HepG2 (cell line): ENCODE measurements at regions not wholly inside any gene's neighbourhood (a gene's known extent, or its start where the extent isn't known, plus 50 kb on each side); places are given as distances from the start of the nearest gene placed in this dataset.

ENCODE experiments used
- BORCS8-MEF2B ChIP-seq: sonication (generic); formaldehyde crosslinking; IDR thresholded peaks from 2 replicates; pipeline ENCODE4 v1.8.0; 2022; ENCODE audit warnings: mild to moderate bottlenecking, missing genetic modification reagents
- CHD4 ChIP-seq: fragments of 200-600 bp; sonication (generic); IDR thresholded peaks from 2 replicates; pipeline ENCODE4 v1.7.0; 2017; ENCODE audit warnings: mild to moderate bottlenecking, low read length, borderline replicate concordance
- EED ChIP-seq: sonication (generic); formaldehyde crosslinking; IDR thresholded peaks from 2 replicates; pipeline ENCODE4 v1.5.0; 2020; ENCODE audit warnings: mild to moderate bottlenecking, missing genetic modification reagents
- FOXA1 ChIP-seq, 2 experiments: fragments of 450-650 bp in 1 of 2; sonication (generic) in 1 of 2; formaldehyde crosslinking in 1 of 2; IDR thresholded peaks; 2 replicates each; pipeline versions ENCODE4 v1.4.0 to v1.6.1; 2016 to 2020; ENCODE audit warnings: missing genetic modification reagents in 1 of 2
- GFI1 ChIP-seq: sonication (generic); formaldehyde crosslinking; IDR thresholded peaks from 2 replicates; pipeline ENCODE4 v1.5.0; 2020; ENCODE audit warnings: missing genetic modification reagents, mild to moderate bottlenecking, borderline replicate concordance
- HDAC1 ChIP-seq: sonication (generic); formaldehyde crosslinking; IDR thresholded peaks from 2 replicates; pipeline ENCODE4 v1.5.1; 2020; ENCODE audit warnings: mild to moderate bottlenecking, missing genetic modification reagents
- HMG20B ChIP-seq: conservative IDR thresholded peaks from 2 replicates; pipeline ENCODE4 v1.6.1; 2016; ENCODE audit warnings: missing genetic modification reagents, missing compliant biosample characterization
- SOX13 ChIP-seq, 3 experiments: fragments of 450-650 bp in 1 of 3; sonication (generic) in 1 of 3; formaldehyde crosslinking in 1 of 3; IDR thresholded peaks in 2 of 3; conservative IDR thresholded peaks in 1 of 3; 2 replicates each; pipeline versions ENCODE4 v1.5.0 to v1.6.1; 2016 to 2020; ENCODE audit warnings: antibody characterized with exemption in 1 of 3, mild to moderate bottlenecking in 1 of 3, missing compliant biosample characterization in 1 of 3, missing genetic modification reagents in 1 of 3, moderate library complexity in 1 of 3
- TBX2 ChIP-seq: sonication (generic); formaldehyde crosslinking; IDR thresholded peaks from 2 replicates; pipeline ENCODE4 v1.5.0; 2020; ENCODE audit warnings: missing genetic modification reagents, mild to moderate bottlenecking, borderline replicate concordance
- TF ChIP-seq, protein P1 (sequence below): IDR thresholded peaks from 2 replicates; pipeline ENCODE4 v1.6.1; 2018; ENCODE audit warnings: missing genetic modification reagents
- TF ChIP-seq, protein P2 (sequence below): sonication (generic); formaldehyde crosslinking; IDR thresholded peaks from 2 replicates; pipeline ENCODE4 v1.5.1; 2020; ENCODE audit warnings: mild to moderate bottlenecking, missing genetic modification reagents, borderline replicate concordance
- TF ChIP-seq, protein P3 (sequence below): IDR thresholded peaks from 2 replicates; pipeline ENCODE4 v1.6.1; 2016; ENCODE audit warnings: missing genetic modification reagents, missing compliant biosample characterization
- TF ChIP-seq, protein P4 (sequence below): sonication (generic); formaldehyde crosslinking; IDR thresholded peaks from 2 replicates; pipeline ENCODE4 v1.4.0; 2020; ENCODE audit warnings: missing genetic modification reagents
- TF ChIP-seq, protein P5 (sequence below): sonication (generic); formaldehyde crosslinking; IDR thresholded peaks from 2 replicates; pipeline ENCODE4 v1.4.0; 2020; ENCODE audit warnings: missing genetic modification reagents, borderline replicate concordance

DNA sequence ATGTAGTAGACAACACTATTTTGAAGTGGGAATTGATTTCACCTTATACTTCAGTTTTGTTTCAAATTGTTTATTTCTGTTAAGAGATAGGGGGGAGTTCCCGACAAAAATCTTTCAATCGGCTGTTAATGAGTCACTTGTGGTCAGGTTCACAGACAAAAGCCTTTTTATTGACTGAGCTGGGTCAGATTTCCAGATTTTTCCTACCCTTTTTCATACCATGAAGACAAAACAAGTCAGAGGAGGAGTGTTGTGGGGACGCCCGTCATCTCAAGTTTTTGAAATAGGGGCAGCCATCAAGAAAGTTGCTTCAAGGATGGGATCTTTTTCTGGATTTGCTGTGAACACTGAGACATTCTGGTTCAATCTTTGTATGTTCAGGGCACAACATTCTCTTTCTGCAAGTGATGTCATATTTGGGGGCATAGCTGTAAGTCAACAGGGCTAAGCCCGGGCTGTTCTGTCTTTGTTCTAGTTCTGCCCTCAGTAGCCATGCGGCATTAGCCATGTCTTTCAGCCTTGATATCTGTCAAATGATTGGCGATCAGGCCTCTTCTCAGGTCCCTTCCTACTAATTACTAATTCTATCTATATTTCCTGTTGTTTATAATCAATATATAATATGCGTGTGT lies 496.0 kb upstream of the MARCKS start (continued):
- TF ChIP-seq GFI1 (CRISPR knock-in tag) (0 out of 2 replicates have a peak, but pooled peaks have one; percentile 37), TBX2 (CRISPR knock-in tag) (peak; percentile 36; the same call in 1 of the 2 replicates), FOXA1 (IDR thresholded peaks at IDR 0.05) (no peak), FOXA1 (CRISPR knock-in tag; IDR thresholded peaks at IDR 0.05) (peak; percentile 48; the same call in 1 of the 2 replicates), HDAC1 (0 out of 2 replicates have a peak, but pooled peaks have one; percentile 22), HMG20B (CRISPR knock-in tag) (no peak), EED (CRISPR knock-in tag) (no peak), CHD4 (no peak), BORCS8-MEF2B (CRISPR knock-in tag) (no peak), SOX13 (IDR thresholded peaks at IDR 0.05) (no peak), SOX13 (CRISPR knock-in tag; conservative IDR thresholded peaks at IDR 0.05 in 1 of 2, IDR thresholded peaks at IDR 0.05 in 1 of 2) (peak in 1 of 2 experiments; percentile 76; a peak in 2 of 4 replicates)
- TF ChIP-seq, protein P1, sequence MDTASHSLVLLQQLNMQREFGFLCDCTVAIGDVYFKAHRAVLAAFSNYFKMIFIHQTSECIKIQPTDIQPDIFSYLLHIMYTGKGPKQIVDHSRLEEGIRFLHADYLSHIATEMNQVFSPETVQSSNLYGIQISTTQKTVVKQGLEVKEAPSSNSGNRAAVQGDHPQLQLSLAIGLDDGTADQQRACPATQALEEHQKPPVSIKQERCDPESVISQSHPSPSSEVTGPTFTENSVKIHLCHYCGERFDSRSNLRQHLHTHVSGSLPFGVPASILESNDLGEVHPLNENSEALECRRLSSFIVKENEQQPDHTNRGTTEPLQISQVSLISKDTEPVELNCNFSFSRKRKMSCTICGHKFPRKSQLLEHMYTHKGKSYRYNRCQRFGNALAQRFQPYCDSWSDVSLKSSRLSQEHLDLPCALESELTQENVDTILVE (CRISPR knock-in tag), result 0 out of 2 replicates have a peak, but pooled peaks have one; percentile 32
- TF ChIP-seq, protein P2, sequence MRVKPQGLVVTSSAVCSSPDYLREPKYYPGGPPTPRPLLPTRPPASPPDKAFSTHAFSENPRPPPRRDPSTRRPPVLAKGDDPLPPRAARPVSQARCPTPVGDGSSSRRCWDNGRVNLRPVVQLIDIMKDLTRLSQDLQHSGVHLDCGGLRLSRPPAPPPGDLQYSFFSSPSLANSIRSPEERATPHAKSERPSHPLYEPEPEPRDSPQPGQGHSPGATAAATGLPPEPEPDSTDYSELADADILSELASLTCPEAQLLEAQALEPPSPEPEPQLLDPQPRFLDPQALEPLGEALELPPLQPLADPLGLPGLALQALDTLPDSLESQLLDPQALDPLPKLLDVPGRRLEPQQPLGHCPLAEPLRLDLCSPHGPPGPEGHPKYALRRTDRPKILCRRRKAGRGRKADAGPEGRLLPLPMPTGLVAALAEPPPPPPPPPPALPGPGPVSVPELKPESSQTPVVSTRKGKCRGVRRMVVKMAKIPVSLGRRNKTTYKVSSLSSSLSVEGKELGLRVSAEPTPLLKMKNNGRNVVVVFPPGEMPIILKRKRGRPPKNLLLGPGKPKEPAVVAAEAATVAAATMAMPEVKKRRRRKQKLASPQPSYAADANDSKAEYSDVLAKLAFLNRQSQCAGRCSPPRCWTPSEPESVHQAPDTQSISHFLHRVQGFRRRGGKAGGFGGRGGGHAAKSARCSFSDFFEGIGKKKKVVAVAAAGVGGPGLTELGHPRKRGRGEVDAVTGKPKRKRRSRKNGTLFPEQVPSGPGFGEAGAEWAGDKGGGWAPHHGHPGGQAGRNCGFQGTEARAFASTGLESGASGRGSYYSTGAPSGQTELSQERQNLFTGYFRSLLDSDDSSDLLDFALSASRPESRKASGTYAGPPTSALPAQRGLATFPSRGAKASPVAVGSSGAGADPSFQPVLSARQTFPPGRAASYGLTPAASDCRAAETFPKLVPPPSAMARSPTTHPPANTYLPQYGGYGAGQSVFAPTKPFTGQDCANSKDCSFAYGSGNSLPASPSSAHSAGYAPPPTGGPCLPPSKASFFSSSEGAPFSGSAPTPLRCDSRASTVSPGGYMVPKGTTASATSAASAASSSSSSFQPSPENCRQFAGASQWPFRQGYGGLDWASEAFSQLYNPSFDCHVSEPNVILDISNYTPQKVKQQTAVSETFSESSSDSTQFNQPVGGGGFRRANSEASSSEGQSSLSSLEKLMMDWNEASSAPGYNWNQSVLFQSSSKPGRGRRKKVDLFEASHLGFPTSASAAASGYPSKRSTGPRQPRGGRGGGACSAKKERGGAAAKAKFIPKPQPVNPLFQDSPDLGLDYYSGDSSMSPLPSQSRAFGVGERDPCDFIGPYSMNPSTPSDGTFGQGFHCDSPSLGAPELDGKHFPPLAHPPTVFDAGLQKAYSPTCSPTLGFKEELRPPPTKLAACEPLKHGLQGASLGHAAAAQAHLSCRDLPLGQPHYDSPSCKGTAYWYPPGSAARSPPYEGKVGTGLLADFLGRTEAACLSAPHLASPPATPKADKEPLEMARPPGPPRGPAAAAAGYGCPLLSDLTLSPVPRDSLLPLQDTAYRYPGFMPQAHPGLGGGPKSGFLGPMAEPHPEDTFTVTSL, result peak; percentile 42; the same call in 1 of the 2 replicates
- TF ChIP-seq, protein P3, sequence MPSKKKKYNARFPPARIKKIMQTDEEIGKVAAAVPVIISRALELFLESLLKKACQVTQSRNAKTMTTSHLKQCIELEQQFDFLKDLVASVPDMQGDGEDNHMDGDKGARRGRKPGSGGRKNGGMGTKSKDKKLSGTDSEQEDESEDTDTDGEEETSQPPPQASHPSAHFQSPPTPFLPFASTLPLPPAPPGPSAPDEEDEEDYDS (CRISPR knock-in tag), result peak; percentile 40; the same call in 1 of the 2 replicates
- TF ChIP-seq, protein P4, sequence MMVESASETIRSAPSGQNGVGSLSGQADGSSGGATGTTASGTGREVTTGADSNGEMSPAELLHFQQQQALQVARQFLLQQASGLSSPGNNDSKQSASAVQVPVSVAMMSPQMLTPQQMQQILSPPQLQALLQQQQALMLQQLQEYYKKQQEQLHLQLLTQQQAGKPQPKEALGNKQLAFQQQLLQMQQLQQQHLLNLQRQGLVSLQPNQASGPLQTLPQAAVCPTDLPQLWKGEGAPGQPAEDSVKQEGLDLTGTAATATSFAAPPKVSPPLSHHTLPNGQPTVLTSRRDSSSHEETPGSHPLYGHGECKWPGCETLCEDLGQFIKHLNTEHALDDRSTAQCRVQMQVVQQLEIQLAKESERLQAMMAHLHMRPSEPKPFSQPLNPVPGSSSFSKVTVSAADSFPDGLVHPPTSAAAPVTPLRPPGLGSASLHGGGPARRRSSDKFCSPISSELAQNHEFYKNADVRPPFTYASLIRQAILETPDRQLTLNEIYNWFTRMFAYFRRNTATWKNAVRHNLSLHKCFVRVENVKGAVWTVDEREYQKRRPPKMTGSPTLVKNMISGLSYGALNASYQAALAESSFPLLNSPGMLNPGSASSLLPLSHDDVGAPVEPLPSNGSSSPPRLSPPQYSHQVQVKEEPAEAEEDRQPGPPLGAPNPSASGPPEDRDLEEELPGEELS, result peak; percentile 65
- TF ChIP-seq, protein P5, sequence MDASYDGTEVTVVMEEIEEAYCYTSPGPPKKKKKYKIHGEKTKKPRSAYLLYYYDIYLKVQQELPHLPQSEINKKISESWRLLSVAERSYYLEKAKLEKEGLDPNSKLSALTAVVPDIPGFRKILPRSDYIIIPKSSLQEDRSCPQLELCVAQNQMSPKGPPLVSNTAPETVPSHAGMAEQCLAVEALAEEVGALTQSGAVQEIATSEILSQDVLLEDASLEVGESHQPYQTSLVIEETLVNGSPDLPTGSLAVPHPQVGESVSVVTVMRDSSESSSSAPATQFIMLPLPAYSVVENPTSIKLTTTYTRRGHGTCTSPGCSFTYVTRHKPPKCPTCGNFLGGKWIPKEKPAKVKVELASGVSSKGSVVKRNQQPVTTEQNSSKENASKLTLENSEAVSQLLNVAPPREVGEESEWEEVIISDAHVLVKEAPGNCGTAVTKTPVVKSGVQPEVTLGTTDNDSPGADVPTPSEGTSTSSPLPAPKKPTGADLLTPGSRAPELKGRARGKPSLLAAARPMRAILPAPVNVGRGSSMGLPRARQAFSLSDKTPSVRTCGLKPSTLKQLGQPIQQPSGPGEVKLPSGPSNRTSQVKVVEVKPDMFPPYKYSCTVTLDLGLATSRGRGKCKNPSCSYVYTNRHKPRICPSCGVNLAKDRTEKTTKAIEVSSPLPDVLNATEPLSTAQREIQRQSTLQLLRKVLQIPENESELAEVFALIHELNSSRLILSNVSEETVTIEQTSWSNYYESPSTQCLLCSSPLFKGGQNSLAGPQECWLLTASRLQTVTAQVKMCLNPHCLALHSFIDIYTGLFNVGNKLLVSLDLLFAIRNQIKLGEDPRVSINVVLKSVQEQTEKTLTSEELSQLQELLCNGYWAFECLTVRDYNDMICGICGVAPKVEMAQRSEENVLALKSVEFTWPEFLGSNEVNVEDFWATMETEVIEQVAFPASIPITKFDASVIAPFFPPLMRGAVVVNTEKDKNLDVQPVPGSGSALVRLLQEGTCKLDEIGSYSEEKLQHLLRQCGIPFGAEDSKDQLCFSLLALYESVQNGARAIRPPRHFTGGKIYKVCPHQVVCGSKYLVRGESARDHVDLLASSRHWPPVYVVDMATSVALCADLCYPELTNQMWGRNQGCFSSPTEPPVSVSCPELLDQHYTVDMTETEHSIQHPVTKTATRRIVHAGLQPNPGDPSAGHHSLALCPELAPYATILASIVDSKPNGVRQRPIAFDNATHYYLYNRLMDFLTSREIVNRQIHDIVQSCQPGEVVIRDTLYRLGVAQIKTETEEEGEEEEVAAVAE (CRISPR knock-in tag), result no peak
